ENCODE measurements at regions not wholly inside any gene's neighbourhood (a gene's known extent, or its start where the extent isn't known, plus 50 kb on each side); places are given as distances from the start of the nearest gene placed in this dataset.

GRCh38 chr5:35302544-35302943 is 72.3 kb upstream of the PRLR start:
- TF ChIP-seq CTCF (conservative IDR thresholded peaks at IDR 0.05 in 1 of 2, IDR thresholded peaks at IDR 0.05 in 1 of 2; ENCODE audit: low read depth in 1 of 2, low read length in 2 of 2) (no peak), EZH2 (IDR thresholded peaks at IDR 0.05; ENCODE audit: low read length, missing control alignments) (no peak)

Measured in fibroblast of lung (primary cell).